BLaER1 (cell line): ENCODE measurements at regions not wholly inside any gene's neighbourhood (a gene's known extent, or its start where the extent isn't known, plus 50 kb on each side); places are given as distances from the start of the nearest gene placed in this dataset.
"Not testable (repeated sequence)": the region's sequence is repeated elsewhere in the genome, so short reads cannot be mapped to it uniquely, and the experiment has no call there.

Experiments
- H3K27ac ChIP-seq: shearing (Covaris generic); formaldehyde crosslinking; 2 replicates; pipeline ENCODE4 v1.8.1; 2022
- H3K27me3 ChIP-seq: shearing (Covaris generic); formaldehyde crosslinking; 2 replicates; pipeline ENCODE4 v1.8.1; 2022
- H3K36me3 ChIP-seq: shearing (Covaris generic); formaldehyde crosslinking; 2 replicates; pipeline ENCODE4 v1.8.1; 2022
- H3K4me1 ChIP-seq: shearing (Covaris generic); formaldehyde crosslinking; 2 replicates; pipeline ENCODE4 v1.8.1; 2022
- H3K4me2 ChIP-seq: shearing (Covaris generic); formaldehyde crosslinking; 2 replicates; pipeline ENCODE4 v1.8.1; 2022
- H3K4me3 ChIP-seq: shearing (Covaris generic); formaldehyde crosslinking; 2 replicates; pipeline ENCODE4 v1.8.1; 2022
- H3K9ac ChIP-seq: shearing (Covaris generic); formaldehyde crosslinking; 2 replicates; pipeline ENCODE4 v1.8.1; 2022
- H3K9me3 ChIP-seq: shearing (Covaris generic); formaldehyde crosslinking; 2 replicates; pipeline ENCODE4 v1.8.1; 2022
- H4K20me1 ChIP-seq: shearing (Covaris generic); formaldehyde crosslinking; 2 replicates; pipeline ENCODE4 v1.8.1; 2022
- Cebpa-rat ChIP-seq: shearing (Covaris generic); IDR thresholded peaks from 2 replicates; pipeline ENCODE4 v1.8.1; 2022

DNA sequence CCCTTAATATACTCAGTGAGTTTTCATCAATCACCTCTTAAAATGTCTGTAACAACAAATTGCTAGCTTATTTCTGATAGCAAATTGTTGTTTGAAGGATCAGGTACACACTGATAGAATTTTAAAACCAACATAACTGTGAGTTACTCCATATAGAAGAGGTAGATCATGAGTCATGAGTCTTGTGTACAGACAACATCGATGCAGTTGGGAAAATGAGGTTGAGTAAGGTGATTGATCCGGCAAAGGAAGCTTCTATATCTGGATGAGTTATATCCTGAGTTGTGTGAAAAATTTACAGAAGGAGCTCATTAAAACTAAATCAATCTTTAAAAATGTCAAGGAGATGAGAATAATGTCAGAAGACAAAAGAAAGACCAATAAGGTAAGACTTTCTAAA, 604.6 kb upstream of the RGMB start:
- H3K4me3 ChIP-seq, result no peak overlapping the region
- H3K27ac ChIP-seq, result no peak overlapping the region
- H4K20me1 ChIP-seq, result no peaks in the 10 kb centered on the region
- no peaks in the 10 kb centered on the region for H3K36me3 ChIP-seq
- H3K4me2 ChIP-seq, result no peak overlapping the region
- H3K9ac ChIP-seq, result no peak overlapping the region
- no peaks in the 10 kb centered on the region for H3K27me3 ChIP-seq
- H3K4me1 ChIP-seq, result peaks cover 7% of the 10 kb centered on the region; the same call in 1 of the 2 replicates
- no peak for TF ChIP-seq Cebpa-rat
- H3K9me3 ChIP-seq, result no peaks in the 10 kb centered on the region

GRCh38 chr5:98170994-98171393, 602.5 kb upstream of the RGMB start:
- H3K9ac ChIP-seq, result no peak overlapping the region
- H3K4me1 ChIP-seq, result peaks cover 7% of the 10 kb centered on the region; the same call in 1 of the 2 replicates
- no peaks in the 10 kb centered on the region for H3K36me3 ChIP-seq
- no peaks in the 10 kb centered on the region for H4K20me1 ChIP-seq
- H3K27me3 ChIP-seq, result no peaks in the 10 kb centered on the region
- H3K27ac ChIP-seq, result no peak overlapping the region
- no peak overlapping the region for H3K4me3 ChIP-seq
- no peak overlapping the region for H3K4me2 ChIP-seq
- no peak for TF ChIP-seq Cebpa-rat
- H3K9me3 ChIP-seq, result no peaks in the 10 kb centered on the region

- Histone ChIP-seq H3K9me3 (no peaks in the 10 kb centered on the region), H3K9ac (no peak overlapping the region), H3K4me1 (peaks cover 7% of the 10 kb centered on the region; the same call in 1 of the 2 replicates), H3K36me3 (no peaks in the 10 kb centered on the region), H3K27ac (no peak overlapping the region), H3K4me2 (no peak overlapping the region), H3K4me3 (no peak overlapping the region), H4K20me1 (no peaks in the 10 kb centered on the region), H3K27me3 (no peaks in the 10 kb centered on the region)
- no peak for TF ChIP-seq Cebpa-rat
Observed at GRCh38 chr5:98173334-98173733, 600.1 kb upstream of the RGMB start.

DNA sequence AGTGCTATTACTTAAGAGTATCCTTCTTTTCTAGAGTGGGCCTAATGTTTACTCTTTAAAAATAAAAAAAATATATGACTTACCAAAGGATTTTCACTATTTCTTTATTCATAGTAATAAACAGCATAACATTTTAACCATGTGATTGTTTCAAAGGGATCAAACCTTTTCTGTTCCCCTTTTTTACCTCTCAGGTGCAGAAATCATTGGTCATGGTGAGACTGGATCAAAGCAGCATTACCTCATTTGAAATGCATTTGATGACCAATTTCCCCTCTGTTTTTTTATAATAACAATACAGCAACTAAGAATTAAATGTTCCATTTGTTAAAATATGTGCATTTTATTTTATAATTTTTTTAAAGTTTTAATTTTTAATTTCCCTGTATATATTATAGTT, 598.0 kb upstream of the RGMB start:
- H3K9me3 ChIP-seq, result no peaks in the 10 kb centered on the region
- no peak overlapping the region for H3K27ac ChIP-seq
- H3K4me2 ChIP-seq, result no peak overlapping the region
- H3K36me3 ChIP-seq, result no peaks in the 10 kb centered on the region
- TF ChIP-seq Cebpa-rat, result no peak
- no peaks in the 10 kb centered on the region for H3K27me3 ChIP-seq
- no peak overlapping the region for H3K9ac ChIP-seq
- H3K4me3 ChIP-seq, result no peak overlapping the region
- no peaks in the 10 kb centered on the region for H4K20me1 ChIP-seq
- peaks cover 7% of the 10 kb centered on the region; the same call in 1 of the 2 replicates for H3K4me1 ChIP-seq

DNA sequence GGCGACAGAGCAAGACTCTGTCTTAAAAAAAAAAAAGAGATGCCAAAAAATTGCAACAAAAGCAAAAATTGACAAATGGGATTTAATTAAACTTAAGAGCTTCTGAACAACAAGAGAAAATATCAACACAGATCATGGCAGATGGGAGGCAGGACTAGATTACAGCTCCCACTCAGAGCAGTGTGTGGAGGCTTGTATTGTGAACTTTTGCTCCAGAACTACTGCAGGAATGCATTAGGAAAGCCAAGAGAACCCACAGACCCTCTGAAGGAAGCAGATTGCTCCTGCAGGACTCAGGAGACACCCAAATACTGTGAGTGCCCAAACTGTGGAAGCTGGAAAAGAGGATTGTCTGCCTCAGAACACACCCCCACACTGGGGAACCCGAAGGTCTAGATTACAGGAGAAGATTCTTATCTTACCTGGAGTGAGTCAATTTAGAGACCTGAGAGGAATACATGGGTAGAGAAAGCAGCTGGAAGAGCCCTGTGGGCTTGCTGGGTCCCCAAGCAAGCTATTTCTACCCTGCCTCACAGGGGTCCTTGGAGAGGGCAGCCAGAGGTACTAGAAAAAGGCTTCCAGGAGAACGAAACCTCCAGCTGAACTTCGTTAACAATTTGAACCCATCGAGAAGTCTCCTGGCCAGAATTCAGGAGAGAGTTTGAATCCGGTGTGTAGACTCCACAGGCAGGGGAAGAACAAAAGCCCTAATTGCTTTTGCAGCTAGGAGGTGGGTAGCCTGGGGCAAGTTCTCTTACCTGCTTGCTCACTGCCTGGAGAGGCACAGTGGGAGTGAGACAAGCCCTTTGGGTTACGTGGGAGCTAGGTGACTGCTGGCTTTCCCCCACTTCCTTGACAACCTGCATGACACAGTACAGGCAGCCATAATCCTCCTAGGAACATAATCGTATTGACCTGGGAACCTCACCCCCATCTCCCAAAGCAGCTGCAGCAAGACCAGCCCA, 593.4 kb upstream of the RGMB start:
- Histone ChIP-seq H3K9ac (no peak overlapping the region), H3K27me3 (no peaks in the 10 kb centered on the region), H3K4me3 (no peak overlapping the region), H4K20me1 (no peaks in the 10 kb centered on the region), H3K27ac (no peak overlapping the region), H3K4me2 (no peak overlapping the region), H3K36me3 (no peaks in the 10 kb centered on the region), H3K4me1 (no peaks in the 10 kb centered on the region), H3K9me3 (no peaks in the 10 kb centered on the region)
- no peak for TF ChIP-seq Cebpa-rat

GRCh38 chr5:98186128-98186527, 587.3 kb upstream of the RGMB start:
- H3K4me1 ChIP-seq, result no peaks in the 10 kb centered on the region
- H3K4me3 ChIP-seq, result no peak overlapping the region
- H4K20me1 ChIP-seq, result no peaks in the 10 kb centered on the region
- H3K27ac ChIP-seq, result no peak overlapping the region
- no peak for TF ChIP-seq Cebpa-rat
- no peak overlapping the region for H3K9ac ChIP-seq
- no peaks in the 10 kb centered on the region for H3K9me3 ChIP-seq
- H3K4me2 ChIP-seq, result no peak overlapping the region
- no peaks in the 10 kb centered on the region for H3K36me3 ChIP-seq
- no peaks in the 10 kb centered on the region for H3K27me3 ChIP-seq

DNA sequence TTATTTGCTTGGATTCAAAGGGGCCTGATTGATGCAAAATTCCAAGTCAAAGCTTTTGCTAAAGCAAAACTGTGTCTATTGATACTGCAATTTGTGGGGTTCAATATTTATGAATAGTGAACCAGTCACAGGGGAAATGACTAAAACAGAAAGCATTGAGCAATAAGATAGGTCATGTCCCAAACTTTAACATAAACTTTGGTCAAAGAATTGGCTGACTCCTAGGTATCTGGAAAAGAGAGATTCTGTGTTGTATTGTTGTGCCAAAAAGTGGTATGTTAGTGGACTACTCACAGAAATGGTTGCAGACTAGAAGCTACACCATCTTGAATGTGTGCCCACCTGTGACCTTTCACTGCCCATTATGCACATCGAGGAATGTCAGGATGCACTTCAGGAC, 585.5 kb upstream of the RGMB start:
- Histone ChIP-seq H3K36me3 (no peaks in the 10 kb centered on the region), H3K4me3 (no peak overlapping the region), H4K20me1 (no peaks in the 10 kb centered on the region), H3K4me1 (no peaks in the 10 kb centered on the region), H3K9ac (no peak overlapping the region), H3K27me3 (no peaks in the 10 kb centered on the region), H3K4me2 (no peak overlapping the region), H3K9me3 (no peaks in the 10 kb centered on the region), H3K27ac (no peak overlapping the region)
- TF ChIP-seq Cebpa-rat, result no peak

DNA sequence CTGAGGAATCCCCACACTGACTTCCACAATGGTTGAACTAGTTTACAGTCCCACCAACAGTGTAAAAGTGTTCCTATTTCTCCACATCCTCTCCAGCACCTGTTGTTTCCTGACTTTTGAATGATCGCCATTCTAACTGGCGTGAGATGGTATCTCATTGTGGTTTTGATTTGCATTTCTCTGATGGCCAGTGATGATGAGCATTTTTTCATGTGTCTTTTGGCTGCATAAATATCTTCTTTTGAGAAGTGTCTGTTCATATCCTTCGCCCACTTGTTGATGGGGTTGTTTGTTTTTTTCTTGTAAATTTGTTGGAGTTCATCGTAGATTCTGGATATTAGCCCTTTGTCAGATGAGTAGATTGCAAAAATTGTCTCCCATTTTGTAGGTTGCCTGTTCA, 583.1 kb upstream of the RGMB start:
- not testable (repeated sequence) for H3K9ac ChIP-seq, H3K36me3 ChIP-seq, H3K9me3 ChIP-seq, H3K4me2 ChIP-seq, H3K4me3 ChIP-seq, H4K20me1 ChIP-seq, H3K27me3 ChIP-seq, H3K4me1 ChIP-seq, H3K27ac ChIP-seq

DNA sequence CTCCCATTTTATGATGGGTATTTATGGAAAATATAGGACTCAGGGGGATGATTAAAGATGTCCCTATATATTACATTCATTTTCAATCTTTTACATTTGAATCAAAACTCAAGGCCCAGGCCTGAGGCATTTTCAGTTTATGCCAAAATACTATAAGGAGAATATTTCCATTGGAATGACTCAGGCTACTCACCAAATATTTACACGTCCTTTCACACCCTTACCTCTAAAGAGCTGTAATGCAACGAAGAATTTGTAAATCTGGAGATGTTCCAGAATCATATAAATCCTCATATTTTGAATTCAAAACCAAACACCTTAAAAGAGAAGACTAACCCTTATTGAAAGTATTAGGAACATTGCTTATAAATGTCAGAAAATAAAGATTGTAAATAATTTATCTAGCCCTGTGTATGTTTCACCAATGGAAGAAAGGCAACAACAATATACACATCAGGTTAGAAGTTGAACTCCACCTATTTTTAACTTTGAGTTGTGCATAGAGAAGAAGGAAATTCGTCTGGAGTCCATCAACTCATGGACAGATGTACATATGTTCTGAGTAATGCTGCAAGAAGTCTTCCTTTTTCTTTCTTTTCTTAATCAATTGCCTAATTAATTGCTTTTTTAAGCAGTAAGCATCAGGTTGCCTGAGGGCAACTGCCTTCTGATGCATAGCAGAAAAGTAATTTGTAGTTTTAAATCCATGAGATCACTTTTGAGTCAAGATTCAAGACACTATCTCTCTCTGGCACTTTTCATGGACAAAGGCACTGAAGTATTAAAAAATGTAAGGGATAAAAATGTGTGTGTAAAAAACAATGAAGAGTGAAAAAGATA, 579.3 kb upstream of the RGMB start:
- Histone ChIP-seq H3K9ac (no peak overlapping the region), H3K4me3 (no peak overlapping the region), H3K36me3 (no peaks in the 10 kb centered on the region), H3K9me3 (no peaks in the 10 kb centered on the region), H3K27ac (no peak overlapping the region), H3K4me2 (no peak overlapping the region), H3K4me1 (peaks cover 6% of the 10 kb centered on the region; the same call in 1 of the 2 replicates), H4K20me1 (no peaks in the 10 kb centered on the region), H3K27me3 (no peaks in the 10 kb centered on the region)
- no peak for TF ChIP-seq Cebpa-rat
